ENCODE measurements at regions not wholly inside any gene's neighbourhood (a gene's known extent, or its start where the extent isn't known, plus 50 kb on each side); places are given as distances from the start of the nearest gene placed in this dataset.

GRCh38 chr16:17015702-17016101 lies 455.1 kb downstream of the XYLT1 start:
- in situ Hi-C loops (cut with HindIII; ENCODE audit: low sequenced_read_pairs) = no loop called here
- no peak overlapping the region for H3K4me3 ChIP-seq (ENCODE audit: low read depth, low read length)
- no peak for TF ChIP-seq CTCF (IDR thresholded peaks at IDR 0.05; ENCODE audit: low read depth, low read length)
- DNase-seq (ENCODE audit: low read depth, low spot score) = no peak

- no peak overlapping the region for H3K4me3 ChIP-seq (ENCODE audit: low read depth, low read length)
- DNase-seq (ENCODE audit: low read depth, low spot score) = no peak
- TF ChIP-seq CTCF (IDR thresholded peaks at IDR 0.05; ENCODE audit: low read depth, low read length) = no peak
- in situ Hi-C loops (cut with HindIII; ENCODE audit: low sequenced_read_pairs) = no loop called here
These were observed 453.3 kb downstream of the XYLT1 start for GRCh38 chr16:17017442-17017841.

GRCh38 chr16:17018585-17018939 lies 452.2 kb downstream of the XYLT1 start:
- in situ Hi-C loops (cut with HindIII; ENCODE audit: low sequenced_read_pairs) = no loop called here
- H3K4me3 ChIP-seq (ENCODE audit: low read depth, low read length) = no peak overlapping the region
- no peak for TF ChIP-seq CTCF (IDR thresholded peaks at IDR 0.05; ENCODE audit: low read depth, low read length)

GRCh38 chr16:17019366-17019765 lies 451.4 kb downstream of the XYLT1 start:
- TF ChIP-seq CTCF (IDR thresholded peaks at IDR 0.05; ENCODE audit: low read depth, low read length) = no peak
- in situ Hi-C loops (cut with HindIII; ENCODE audit: low sequenced_read_pairs) = no loop called here
- no peak overlapping the region for H3K4me3 ChIP-seq (ENCODE audit: low read depth, low read length)
- no peak for DNase-seq (ENCODE audit: low read depth, low spot score)

More at GRCh38 chr16:17018585-17018939, 452.2 kb downstream of the XYLT1 start:
- no peak for DNase-seq (ENCODE audit: low read depth, low spot score)

GRCh38 chr16:17023606-17024005 lies 447.2 kb downstream of the XYLT1 start:
- H3K4me3 ChIP-seq (ENCODE audit: low read depth, low read length) = no peak overlapping the region
- TF ChIP-seq CTCF (IDR thresholded peaks at IDR 0.05; ENCODE audit: low read depth, low read length) = no peak
- in situ Hi-C loops (cut with HindIII; ENCODE audit: low sequenced_read_pairs) = no loop called here
- no peak for DNase-seq (ENCODE audit: low read depth, low spot score)

- H3K4me3 ChIP-seq (ENCODE audit: low read depth, low read length) = no peak overlapping the region
- no peak for TF ChIP-seq CTCF (IDR thresholded peaks at IDR 0.05; ENCODE audit: low read depth, low read length)
- in situ Hi-C loops (cut with HindIII; ENCODE audit: low sequenced_read_pairs) = no loop called here
- DNase-seq (ENCODE audit: low read depth, low spot score) = no peak
These were observed 446.2 kb downstream of the XYLT1 start for GRCh38 chr16:17024514-17024913.

Data from astrocyte of the spinal cord (primary cell).